Stimulated activated naive CD8-positive, alpha-beta T cell treated with anti-CD3 and anti-CD28 coated beads, Interleukin-15, amount 100 ng/mL, for 72 hours (primary cell): ENCODE measurements at regions not wholly inside any gene's neighbourhood (a gene's known extent, or its start where the extent isn't known, plus 50 kb on each side); places are given as distances from the start of the nearest gene placed in this dataset.

ENCODE experiments used
- ATAC-seq: fragments of 150-1000 bp; cut with Tn5 transposase; 2 replicates; pipeline ENCODE4 v1.10.0; 2021; ENCODE audit warnings: mild to moderate bottlenecking, moderate library complexity
- DNase-seq, 2 donors: peaks; one replicate each; pipeline ENCODE4 v3.0.0; 2021 to 2022
- H3K27ac Mint-ChIP-seq, 2 donors: one replicate each; pipeline ENCODE4 v1.8.0; 2022; ENCODE audit warnings: mild to moderate bottlenecking in 2 of 2, mixed read lengths in 2 of 2, moderate library complexity in 2 of 2
- H3K27me3 Mint-ChIP-seq: one replicate; pipeline ENCODE4 v1.8.0; 2022; ENCODE audit warnings: mixed read lengths
- H3K4me1 Mint-ChIP-seq: one replicate; pipeline ENCODE4 v1.8.0; 2022; ENCODE audit warnings: mild to moderate bottlenecking, mixed read lengths
- H3K4me3 Mint-ChIP-seq, 2 donors: one replicate each; pipeline ENCODE4 v1.8.0; 2022; ENCODE audit warnings: mild to moderate bottlenecking in 2 of 2, mixed read lengths in 2 of 2, moderate library complexity in 1 of 2
- H3K9me3 Mint-ChIP-seq, 2 donors: one replicate each; pipeline ENCODE4 v1.8.0; 2022; ENCODE audit warnings: mixed read lengths in 2 of 2

GRCh38 chr9:26394025-26394424, 498.6 kb downstream of the CAAP1 start:
- no peak for DNase-seq
- ATAC-seq: no peak
- H3K9me3 Mint-ChIP-seq: peaks cover 17 to 40% of the 10 kb centered on the region in 2 donors
- H3K4me3 Mint-ChIP-seq: no peak overlapping the region
- H3K4me1 Mint-ChIP-seq: no peaks in the 10 kb centered on the region
- H3K27me3 Mint-ChIP-seq: no peaks in the 10 kb centered on the region
- H3K27ac Mint-ChIP-seq: no peak overlapping the region

- ATAC-seq (no peak), DNase-seq (no peak)
- Mint-ChIP-seq H3K27me3 (no peaks in the 10 kb centered on the region), H3K9me3 (peaks cover 17 to 36% of the 10 kb centered on the region in 2 donors), H3K27ac (no peak overlapping the region), H3K4me3 (no peak overlapping the region), H3K4me1 (no peaks in the 10 kb centered on the region)
These were observed 500.0 kb downstream of the CAAP1 start for GRCh38 chr9:26392639-26393038.

GRCh38 chr9:26391036-26391435, 501.6 kb downstream of the CAAP1 start:
- Mint-ChIP-seq H3K4me1 (no peaks in the 10 kb centered on the region), H3K4me3 (no peak overlapping the region), H3K27me3 (no peaks in the 10 kb centered on the region), H3K27ac (no peak overlapping the region), H3K9me3 (peaks cover 22 to 36% of the 10 kb centered on the region in 2 donors)
- no peak for ATAC-seq
- DNase-seq: no peak

GRCh38 chr9:26375448-26375847, 517.2 kb downstream of the CAAP1 start:
- no peaks in the 10 kb centered on the region for H3K27me3 Mint-ChIP-seq
- no peaks in the 10 kb centered on the region for H3K4me1 Mint-ChIP-seq
- H3K9me3 Mint-ChIP-seq: peaks cover 5 to 7% of the 10 kb centered on the region in 2 donors
- no peak overlapping the region for H3K4me3 Mint-ChIP-seq
- no peak for ATAC-seq
- DNase-seq: no peak
- no peak overlapping the region for H3K27ac Mint-ChIP-seq

GRCh38 chr9:26373616-26374015, 519.0 kb downstream of the CAAP1 start:
- peaks cover 5 to 12% of the 10 kb centered on the region in 2 donors for H3K9me3 Mint-ChIP-seq
- H3K27me3 Mint-ChIP-seq: no peaks in the 10 kb centered on the region
- H3K4me3 Mint-ChIP-seq: no peak overlapping the region
- H3K27ac Mint-ChIP-seq: no peak overlapping the region
- ATAC-seq (no peak), DNase-seq (no peak)
- H3K4me1 Mint-ChIP-seq: no peaks in the 10 kb centered on the region

- H3K4me3 Mint-ChIP-seq: no peak overlapping the region
- no peaks in the 10 kb centered on the region for H3K27me3 Mint-ChIP-seq
- H3K27ac Mint-ChIP-seq: no peak overlapping the region
- ATAC-seq (no peak), DNase-seq (no peak)
- H3K9me3 Mint-ChIP-seq: peaks cover 5 to 12% of the 10 kb centered on the region in 2 donors
- no peaks in the 10 kb centered on the region for H3K4me1 Mint-ChIP-seq
These were observed 521.4 kb downstream of the CAAP1 start for GRCh38 chr9:26371236-26371635.

- no peak for DNase-seq
- ATAC-seq: no peak
- Mint-ChIP-seq H3K27me3 (no peaks in the 10 kb centered on the region), H3K4me3 (no peak overlapping the region), H3K9me3 (peaks cover 9 to 14% of the 10 kb centered on the region in 2 donors), H3K4me1 (no peaks in the 10 kb centered on the region), H3K27ac (no peak overlapping the region)
These were observed 523.5 kb downstream of the CAAP1 start for GRCh38 chr9:26369093-26369492.

- Mint-ChIP-seq H3K9me3 (peaks cover 9 to 14% of the 10 kb centered on the region in 2 donors), H3K27ac (no peak overlapping the region), H3K4me3 (no peak overlapping the region), H3K27me3 (no peaks in the 10 kb centered on the region), H3K4me1 (no peaks in the 10 kb centered on the region)
- ATAC-seq: no peak
- no peak for DNase-seq
These were observed 524.4 kb downstream of the CAAP1 start for GRCh38 chr9:26368241-26368640.

GRCh38 chr9:26361010-26361409, 531.6 kb downstream of the CAAP1 start:
- no peak for ATAC-seq

GRCh38 chr9:26358836-26359235, 533.8 kb downstream of the CAAP1 start:
- Mint-ChIP-seq H3K27ac (no peak overlapping the region), H3K9me3 (peaks cover 10% of the 10 kb centered on the region in 2 donors), H3K4me1 (no peaks in the 10 kb centered on the region), H3K27me3 (no peaks in the 10 kb centered on the region), H3K4me3 (no peak overlapping the region)
- ATAC-seq (no peak), DNase-seq (no peak)

More at GRCh38 chr9:26361010-26361409, 531.6 kb downstream of the CAAP1 start:
- Mint-ChIP-seq H3K4me1 (no peaks in the 10 kb centered on the region), H3K27ac (no peak overlapping the region), H3K4me3 (no peak overlapping the region), H3K27me3 (no peaks in the 10 kb centered on the region), H3K9me3 (peaks cover 19% of the 10 kb centered on the region in 2 donors)
- DNase-seq: no peak

- ATAC-seq (no peak), DNase-seq (no peak)
- H3K9me3 Mint-ChIP-seq: peaks cover 10% of the 10 kb centered on the region in 2 donors
- no peaks in the 10 kb centered on the region for H3K4me1 Mint-ChIP-seq
- no peak overlapping the region for H3K27ac Mint-ChIP-seq
- no peaks in the 10 kb centered on the region for H3K27me3 Mint-ChIP-seq
- H3K4me3 Mint-ChIP-seq: no peak overlapping the region
These were observed 534.7 kb downstream of the CAAP1 start for GRCh38 chr9:26357803-26358344.

- DNase-seq (no peak), ATAC-seq (no peak)
- no peaks in the 10 kb centered on the region for H3K27me3 Mint-ChIP-seq
- H3K4me1 Mint-ChIP-seq: no peaks in the 10 kb centered on the region
- H3K9me3 Mint-ChIP-seq: peaks cover 12 to 21% of the 10 kb centered on the region in 2 donors
- H3K27ac Mint-ChIP-seq: no peak overlapping the region
- H3K4me3 Mint-ChIP-seq: no peak overlapping the region
These were observed 536.1 kb downstream of the CAAP1 start for GRCh38 chr9:26356491-26356890.

GRCh38 chr9:26346942-26347477, 545.6 kb downstream of the CAAP1 start:
- H3K27me3 Mint-ChIP-seq: no peaks in the 10 kb centered on the region

GRCh38 chr9:26341545-26341944, 551.1 kb downstream of the CAAP1 start:
- peaks cover 23 to 29% of the 10 kb centered on the region in 2 donors for H3K9me3 Mint-ChIP-seq
- no peaks in the 10 kb centered on the region for H3K4me1 Mint-ChIP-seq
- H3K4me3 Mint-ChIP-seq: no peak overlapping the region
- no peak for DNase-seq
- no peak for ATAC-seq
- H3K27ac Mint-ChIP-seq: no peak overlapping the region
- no peaks in the 10 kb centered on the region for H3K27me3 Mint-ChIP-seq

More at GRCh38 chr9:26346942-26347477, 545.6 kb downstream of the CAAP1 start:
- Mint-ChIP-seq H3K9me3 (peaks cover 30 to 37% of the 10 kb centered on the region in 2 donors), H3K27ac (no peak overlapping the region), H3K4me1 (no peaks in the 10 kb centered on the region), H3K4me3 (no peak overlapping the region)
- no peak for DNase-seq
- no peak for ATAC-seq

GRCh38 chr9:26339796-26340195, 552.8 kb downstream of the CAAP1 start:
- ATAC-seq: no peak
- Mint-ChIP-seq H3K4me1 (no peaks in the 10 kb centered on the region), H3K9me3 (peaks cover 17 to 19% of the 10 kb centered on the region in 2 donors), H3K4me3 (no peak overlapping the region), H3K27me3 (no peaks in the 10 kb centered on the region), H3K27ac (no peak overlapping the region)
- no peak for DNase-seq

GRCh38 chr9:26335116-26335515, 557.5 kb downstream of the CAAP1 start:
- Mint-ChIP-seq H3K9me3 (no peaks in the 10 kb centered on the region), H3K4me3 (no peak overlapping the region), H3K4me1 (no peaks in the 10 kb centered on the region), H3K27ac (no peak overlapping the region), H3K27me3 (no peaks in the 10 kb centered on the region)
- ATAC-seq (no peak), DNase-seq (no peak)

GRCh38 chr9:26334706-26335105, 557.9 kb downstream of the CAAP1 start:
- Mint-ChIP-seq H3K27me3 (no peaks in the 10 kb centered on the region), H3K27ac (no peak overlapping the region), H3K4me3 (no peak overlapping the region), H3K4me1 (no peaks in the 10 kb centered on the region), H3K9me3 (no peaks in the 10 kb centered on the region)
- DNase-seq: no peak
- no peak for ATAC-seq
